ENCODE measurements at regions not wholly inside any gene's neighbourhood (a gene's known extent, or its start where the extent isn't known, plus 50 kb on each side); places are given as distances from the start of the nearest gene placed in this dataset.

GRCh38 chr21:22725436-22725835, 1727.2 kb downstream of the NCAM2 start:
- TF ChIP-seq TAF1 (IDR thresholded peaks at IDR 0.05; ENCODE audit: borderline replicate concordance, insufficient read depth, low read length) (no peak), POLR2AphosphoS5 (IDR thresholded peaks at IDR 0.05; ENCODE audit: low read depth, low read length) (no peak), REST (IDR thresholded peaks at IDR 0.05; ENCODE audit: insufficient read depth in 1 of 2, low read depth in 2 of 2, low read length in 2 of 2) (no peak), SIN3A (IDR thresholded peaks at IDR 0.05; ENCODE audit: borderline replicate concordance, insufficient read depth, low read length) (no peak), FOXP2 (optimal IDR thresholded peaks at IDR 0.05; ENCODE audit: borderline replicate concordance, extremely low read depth, extremely low read length, insufficient read depth) (no peak)

- TF ChIP-seq POLR2AphosphoS5 (IDR thresholded peaks at IDR 0.05; ENCODE audit: low read depth, low read length) (no peak), REST (IDR thresholded peaks at IDR 0.05; ENCODE audit: insufficient read depth in 1 of 2, low read depth in 2 of 2, low read length in 2 of 2) (no peak), SIN3A (IDR thresholded peaks at IDR 0.05; ENCODE audit: borderline replicate concordance, insufficient read depth, low read length) (no peak), FOXP2 (optimal IDR thresholded peaks at IDR 0.05; ENCODE audit: borderline replicate concordance, extremely low read depth, extremely low read length, insufficient read depth) (no peak), TAF1 (IDR thresholded peaks at IDR 0.05; ENCODE audit: borderline replicate concordance, insufficient read depth, low read length) (no peak)
Observed at GRCh38 chr21:22728091-22728490, 1729.9 kb downstream of the NCAM2 start.

GRCh38 chr21:22743085-22743484, 1744.9 kb downstream of the NCAM2 start:
- TF ChIP-seq POLR2AphosphoS5 (IDR thresholded peaks at IDR 0.05; ENCODE audit: low read depth, low read length) (no peak), SIN3A (IDR thresholded peaks at IDR 0.05; ENCODE audit: borderline replicate concordance, insufficient read depth, low read length) (no peak), TAF1 (IDR thresholded peaks at IDR 0.05; ENCODE audit: borderline replicate concordance, insufficient read depth, low read length) (no peak), FOXP2 (optimal IDR thresholded peaks at IDR 0.05; ENCODE audit: borderline replicate concordance, extremely low read depth, extremely low read length, insufficient read depth) (no peak), REST (IDR thresholded peaks at IDR 0.05; ENCODE audit: insufficient read depth in 1 of 2, low read depth in 2 of 2, low read length in 2 of 2) (no peak)

GRCh38 chr21:22754746-22755145, 1756.5 kb downstream of the NCAM2 start:
- TF ChIP-seq REST (IDR thresholded peaks at IDR 0.05; ENCODE audit: insufficient read depth in 1 of 2, low read depth in 2 of 2, low read length in 2 of 2) (no peak), POLR2AphosphoS5 (IDR thresholded peaks at IDR 0.05; ENCODE audit: low read depth, low read length) (no peak), TAF1 (IDR thresholded peaks at IDR 0.05; ENCODE audit: borderline replicate concordance, insufficient read depth, low read length) (no peak), FOXP2 (optimal IDR thresholded peaks at IDR 0.05; ENCODE audit: borderline replicate concordance, extremely low read depth, extremely low read length, insufficient read depth) (no peak), SIN3A (IDR thresholded peaks at IDR 0.05; ENCODE audit: borderline replicate concordance, insufficient read depth, low read length) (no peak)

GRCh38 chr21:22758478-22758877, 1760.3 kb downstream of the NCAM2 start:
- no peak for TF ChIP-seq FOXP2 (optimal IDR thresholded peaks at IDR 0.05; ENCODE audit: borderline replicate concordance, extremely low read depth, extremely low read length, insufficient read depth)
- no peak for TF ChIP-seq REST (IDR thresholded peaks at IDR 0.05; ENCODE audit: insufficient read depth in 1 of 2, low read depth in 2 of 2, low read length in 2 of 2)
- TF ChIP-seq TAF1 (IDR thresholded peaks at IDR 0.05; ENCODE audit: borderline replicate concordance, insufficient read depth, low read length): no peak
- TF ChIP-seq POLR2AphosphoS5 (IDR thresholded peaks at IDR 0.05; ENCODE audit: low read depth, low read length): no peak
